ENCODE measurements at regions not wholly inside any gene's neighbourhood (a gene's known extent, or its start where the extent isn't known, plus 50 kb on each side); places are given as distances from the start of the nearest gene placed in this dataset.

GRCh38 chr10:113967126-113967525 is 76.5 kb upstream of the ADRB1 start:
- no peak for DNase-seq (ENCODE audit: low spot score)

GRCh38 chr10:113970641-113971040 is 73.0 kb upstream of the ADRB1 start:
- DNase-seq (ENCODE audit: low spot score), result no peak

- DNase-seq (ENCODE audit: low spot score), result no peak
Measured at GRCh38 chr10:113971349-113971973, 72.2 kb upstream of the ADRB1 start.

- no peak for DNase-seq (ENCODE audit: low spot score)
Measured at GRCh38 chr10:113977174-113977573, 66.5 kb upstream of the ADRB1 start.

- DNase-seq (ENCODE audit: low spot score), result no peak
Measured at GRCh38 chr10:113978802-113979201, 64.9 kb upstream of the ADRB1 start.

- no peak for DNase-seq (ENCODE audit: low spot score)
Measured at GRCh38 chr10:113979409-113979808, 64.3 kb upstream of the ADRB1 start.

- no peak for DNase-seq (ENCODE audit: low spot score)
Measured at GRCh38 chr10:113980408-113981087, 63.1 kb upstream of the ADRB1 start.

- no peak for DNase-seq (ENCODE audit: low spot score)
Measured at GRCh38 chr10:113982296-113982695, 61.4 kb upstream of the ADRB1 start.

- peak; percentile 59 for DNase-seq (ENCODE audit: low spot score)
Measured at GRCh38 chr10:113982769-113983168, 60.9 kb upstream of the ADRB1 start.

GRCh38 chr10:113983552-113983951 is 60.1 kb upstream of the ADRB1 start:
- no peak for DNase-seq (ENCODE audit: low spot score)

GRCh38 chr10:113985297-113985844 is 58.3 kb upstream of the ADRB1 start:
- DNase-seq (ENCODE audit: low spot score), result no peak

GRCh38 chr10:113986316-113986715 is 57.4 kb upstream of the ADRB1 start:
- no peak for DNase-seq (ENCODE audit: low spot score)

GRCh38 chr10:113987156-113987555 is 56.5 kb upstream of the ADRB1 start:
- DNase-seq (ENCODE audit: low spot score), result no peak

- DNase-seq (ENCODE audit: low spot score), result no peak
Measured at GRCh38 chr10:113987805-113988204, 55.9 kb upstream of the ADRB1 start.

- DNase-seq (ENCODE audit: low spot score), result no peak
Measured at GRCh38 chr10:113988535-113988934, 55.1 kb upstream of the ADRB1 start.

GRCh38 chr10:113991091-113991860 is 52.4 kb upstream of the ADRB1 start:
- no peak for DNase-seq (ENCODE audit: low spot score)

GRCh38 chr10:113992471-113993011 is 51.1 kb upstream of the ADRB1 start:
- DNase-seq (ENCODE audit: low spot score), result no peak

- no peak for DNase-seq (ENCODE audit: low spot score)
Measured at GRCh38 chr10:113993489-113993991, 50.1 kb upstream of the ADRB1 start.

All from ureter (tissue), 1 donor.